ENCODE measurements at regions not wholly inside any gene's neighbourhood (a gene's known extent, or its start where the extent isn't known, plus 50 kb on each side); places are given as distances from the start of the nearest gene placed in this dataset.

DNA sequence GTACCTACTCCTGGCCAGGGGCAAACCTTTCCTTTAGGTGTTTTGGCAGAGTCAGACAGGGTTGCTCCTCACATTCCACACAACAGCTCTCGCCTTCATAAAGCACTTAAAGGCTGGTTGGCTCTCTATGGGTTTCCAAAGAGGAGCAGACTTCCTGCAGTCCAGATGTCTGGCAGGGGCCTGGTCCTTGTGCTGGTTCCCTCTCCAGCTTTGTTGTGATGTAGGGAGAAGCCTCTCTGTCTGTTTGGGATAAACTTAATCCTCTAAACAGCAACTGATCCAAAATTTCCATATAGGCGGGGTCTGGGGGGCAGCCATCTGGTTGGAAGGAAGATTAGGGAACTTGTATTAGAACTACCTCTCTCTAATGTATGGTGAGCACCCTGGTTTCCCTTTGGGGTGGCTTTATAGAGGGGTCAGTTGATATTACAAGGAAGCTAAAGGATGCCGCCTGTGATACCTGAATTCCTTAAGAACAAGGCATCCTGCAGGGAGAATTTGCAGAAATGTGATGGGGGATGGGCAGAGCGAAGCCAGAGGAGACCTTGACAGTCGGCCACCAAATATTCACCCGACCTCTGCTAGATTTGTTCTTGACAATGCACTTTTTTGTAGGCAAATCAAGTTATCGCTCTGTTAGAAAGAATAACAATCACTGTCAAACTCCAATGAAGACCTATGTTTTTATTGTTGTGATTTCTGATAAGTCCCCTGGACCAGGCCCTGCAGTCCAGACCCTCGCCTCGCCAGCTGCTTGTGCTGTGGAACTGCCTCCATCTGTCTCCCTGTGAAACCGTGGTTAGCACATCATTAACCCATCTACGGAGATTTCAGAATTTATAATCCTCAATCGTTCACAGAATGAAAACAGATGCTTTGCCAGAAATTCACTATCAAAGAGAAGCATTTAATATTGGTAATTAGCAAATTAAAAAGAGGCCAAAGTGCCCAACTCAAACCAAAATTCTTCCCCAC is 94.0 kb upstream of the RALGAPA2 start:
- intact Hi-C loops (cut with DNase I), result loop anchor here in 1 of 10 donors (10.0 kb wide), 1 partner anchor 112 kb away; no protein-coding TSS in a partner anchor
- TF ChIP-seq, protein P1, sequence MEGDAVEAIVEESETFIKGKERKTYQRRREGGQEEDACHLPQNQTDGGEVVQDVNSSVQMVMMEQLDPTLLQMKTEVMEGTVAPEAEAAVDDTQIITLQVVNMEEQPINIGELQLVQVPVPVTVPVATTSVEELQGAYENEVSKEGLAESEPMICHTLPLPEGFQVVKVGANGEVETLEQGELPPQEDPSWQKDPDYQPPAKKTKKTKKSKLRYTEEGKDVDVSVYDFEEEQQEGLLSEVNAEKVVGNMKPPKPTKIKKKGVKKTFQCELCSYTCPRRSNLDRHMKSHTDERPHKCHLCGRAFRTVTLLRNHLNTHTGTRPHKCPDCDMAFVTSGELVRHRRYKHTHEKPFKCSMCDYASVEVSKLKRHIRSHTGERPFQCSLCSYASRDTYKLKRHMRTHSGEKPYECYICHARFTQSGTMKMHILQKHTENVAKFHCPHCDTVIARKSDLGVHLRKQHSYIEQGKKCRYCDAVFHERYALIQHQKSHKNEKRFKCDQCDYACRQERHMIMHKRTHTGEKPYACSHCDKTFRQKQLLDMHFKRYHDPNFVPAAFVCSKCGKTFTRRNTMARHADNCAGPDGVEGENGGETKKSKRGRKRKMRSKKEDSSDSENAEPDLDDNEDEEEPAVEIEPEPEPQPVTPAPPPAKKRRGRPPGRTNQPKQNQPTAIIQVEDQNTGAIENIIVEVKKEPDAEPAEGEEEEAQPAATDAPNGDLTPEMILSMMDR (IDR thresholded peaks at IDR 0.05), result no peak
- 80 to 84% methylated on average over 12 of the region's 12 CpGs for WGBS, 2 donors

DNA sequence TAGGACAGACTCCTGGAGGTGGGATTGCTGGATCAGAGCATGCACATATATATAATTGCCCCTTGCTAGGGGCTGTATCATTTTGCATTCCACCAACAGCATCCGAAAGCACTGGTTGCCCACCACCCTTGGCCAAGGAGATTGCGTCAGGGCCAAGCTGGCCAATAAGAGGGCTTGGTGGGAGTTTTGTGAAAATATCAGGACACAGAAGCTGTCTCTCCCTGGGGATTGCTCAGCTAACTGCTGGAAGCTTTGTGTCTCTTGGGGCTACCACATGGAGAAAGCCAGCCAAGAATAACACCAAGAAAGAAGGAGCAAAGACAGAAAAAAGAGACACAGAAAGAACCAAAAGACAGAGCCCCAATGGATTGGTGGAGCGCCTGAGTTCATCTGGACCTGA is 90.6 kb upstream of the RALGAPA2 start:
- 80 to 88% methylated on average over 3 of the region's 3 CpGs for WGBS, 2 donors
- Histone ChIP-seq H3K9me3 (no peaks in the 10 kb centered on the region), H3K27me3 (no peaks in the 10 kb centered on the region), H3K36me3 (no peaks in the 10 kb centered on the region), H3K27ac (no peak overlapping the region), H3K4me3 (no peak overlapping the region), H3K4me1 (peaks cover 0 to 11% (median 0%) of the 10 kb centered on the region in 9 donors)
- intact Hi-C loops (cut with DNase I), result loop anchor here in 1 of 10 donors (10.0 kb wide), 1 partner anchor 108 kb away; no protein-coding TSS in a partner anchor
- TF ChIP-seq, protein P1 (IDR thresholded peaks at IDR 0.05), result no peak
- ATAC-seq (peak in 1 of 8 donors; percentile 42), DNase-seq (peak in 1 of 2 donors; percentile 17)

More for the DNA sequence above, 94.0 kb upstream of the RALGAPA2 start:
- peaks cover 0 to 12% (median 0%) of the 10 kb centered on the region in 7 donors for H3K27me3 ChIP-seq
- no peak overlapping the region for H3K4me3 ChIP-seq
- no peak overlapping the region for H3K27ac ChIP-seq
- DNase-seq (no peak), ATAC-seq (no peak)
- H3K36me3 ChIP-seq, result no peaks in the 10 kb centered on the region
- peaks cover 0 to 6% (median 0%) of the 10 kb centered on the region in 9 donors for H3K4me1 ChIP-seq
- H3K9me3 ChIP-seq, result no peaks in the 10 kb centered on the region

DNA sequence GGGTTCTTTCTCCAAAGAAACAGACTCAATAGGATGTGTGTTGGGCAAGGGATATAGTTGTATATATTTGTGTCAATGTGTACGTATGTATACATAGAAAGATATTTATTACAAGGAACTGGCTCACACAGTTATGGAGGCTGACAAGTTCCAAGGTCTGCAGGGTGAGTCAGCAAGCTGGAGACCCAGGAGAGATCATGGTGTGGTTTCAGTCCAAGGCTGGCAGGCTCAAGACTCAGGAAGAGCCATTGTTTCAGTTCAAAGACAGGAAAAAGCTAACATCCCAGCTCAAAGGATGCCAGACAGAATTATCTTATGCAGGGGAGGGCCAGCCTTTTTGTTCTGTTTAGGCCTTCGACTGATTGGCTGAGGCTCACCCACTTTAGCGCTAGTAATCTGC is 89.9 kb upstream of the RALGAPA2 start:
- 70 to 87% methylated on average over 3 of the region's 3 CpGs for WGBS, 2 donors
- DNase-seq (no peak), ATAC-seq (peak in 4 of 8 donors; percentile 33 to 73 (median 44))
- Histone ChIP-seq H3K9me3 (no peaks in the 10 kb centered on the region), H3K36me3 (no peaks in the 10 kb centered on the region), H3K4me3 (no peak overlapping the region), H3K4me1 (peaks cover 0 to 11% (median 0%) of the 10 kb centered on the region in 9 donors), H3K27ac (no peak overlapping the region), H3K27me3 (no peaks in the 10 kb centered on the region)
- TF ChIP-seq, protein P1 (IDR thresholded peaks at IDR 0.05), result no peak
- intact Hi-C loops (cut with DNase I), result loop anchor here in 1 of 10 donors (10.0 kb wide), 1 partner anchor 108 kb away; no protein-coding TSS in a partner anchor

DNA sequence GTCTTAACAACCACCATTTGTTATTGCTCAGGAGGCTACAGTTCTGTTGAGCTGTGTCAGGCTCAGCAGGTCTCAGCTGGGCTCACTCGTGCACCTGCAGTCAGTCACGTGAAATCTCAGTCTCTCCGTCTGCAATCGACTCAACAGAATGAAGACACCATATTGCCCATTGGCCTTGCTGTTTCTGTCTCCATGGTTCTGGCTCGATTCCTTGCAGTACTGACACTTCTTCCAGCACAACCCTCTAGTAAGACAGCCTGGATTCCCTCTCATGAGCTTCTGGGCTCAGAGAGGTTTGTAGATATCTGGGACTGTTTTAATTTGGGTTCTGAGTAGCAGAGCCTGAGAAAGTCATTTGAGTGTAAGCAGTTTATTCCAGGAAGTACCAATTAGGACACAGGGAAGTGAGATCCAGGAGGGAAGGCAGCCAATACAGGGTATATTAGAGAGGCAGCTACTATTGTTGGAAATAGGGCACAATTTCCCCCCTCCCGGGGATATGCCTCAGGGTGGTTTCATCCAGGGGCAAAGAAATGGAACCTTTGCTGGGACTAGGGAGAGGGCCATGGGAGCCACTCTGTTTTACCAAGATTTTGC is 87.4 kb upstream of the RALGAPA2 start:
- H3K27me3 ChIP-seq, result no peaks in the 10 kb centered on the region
- no peak overlapping the region for H3K4me3 ChIP-seq
- intact Hi-C loops (cut with DNase I), result loop anchor here in 1 of 10 donors (10.0 kb wide), 1 partner anchor 105 kb away; no protein-coding TSS in a partner anchor
- TF ChIP-seq, protein P1 (IDR thresholded peaks at IDR 0.05), result no peak
- H3K36me3 ChIP-seq, result no peaks in the 10 kb centered on the region
- ATAC-seq (peak in 1 of 8 donors; percentile 52), DNase-seq (no peak)
- 83 to 85% methylated on average over 6 of the region's 6 CpGs for WGBS, 2 donors
- H3K9me3 ChIP-seq, result no peaks in the 10 kb centered on the region
- no peak overlapping the region for H3K27ac ChIP-seq
- peaks cover 0 to 11% (median 0%) of the 10 kb centered on the region in 9 donors for H3K4me1 ChIP-seq
